ENCODE measurements at regions not wholly inside any gene's neighbourhood (a gene's known extent, or its start where the extent isn't known, plus 50 kb on each side); places are given as distances from the start of the nearest gene placed in this dataset.

- DNase-seq, result no peak
- TF ChIP-seq GATA1 (IDR thresholded peaks at IDR 0.05; ENCODE audit: low read depth, low read length), result no peak
- no peak for TF ChIP-seq POLR2A (IDR thresholded peaks at IDR 0.05; ENCODE audit: low read length)
Measured at GRCh38 chr18:78813156-78813555, 166.5 kb upstream of the SALL3 start.

GRCh38 chr18:78813936-78814710 lies 165.5 kb upstream of the SALL3 start:
- no peak for DNase-seq
- TF ChIP-seq POLR2A (IDR thresholded peaks at IDR 0.05; ENCODE audit: low read length), result no peak
- no peak for TF ChIP-seq GATA1 (IDR thresholded peaks at IDR 0.05; ENCODE audit: low read depth, low read length)

- TF ChIP-seq POLR2A (IDR thresholded peaks at IDR 0.05; ENCODE audit: low read length) (no peak), GATA1 (IDR thresholded peaks at IDR 0.05; ENCODE audit: low read depth, low read length) (no peak)
- DNase-seq, result no peak
Measured at GRCh38 chr18:78814766-78815165, 164.9 kb upstream of the SALL3 start.

- no peak for DNase-seq
- TF ChIP-seq POLR2A (IDR thresholded peaks at IDR 0.05; ENCODE audit: low read length) (no peak), GATA1 (IDR thresholded peaks at IDR 0.05; ENCODE audit: low read depth, low read length) (no peak)
Measured at GRCh38 chr18:78816114-78816513, 163.5 kb upstream of the SALL3 start.

DNA sequence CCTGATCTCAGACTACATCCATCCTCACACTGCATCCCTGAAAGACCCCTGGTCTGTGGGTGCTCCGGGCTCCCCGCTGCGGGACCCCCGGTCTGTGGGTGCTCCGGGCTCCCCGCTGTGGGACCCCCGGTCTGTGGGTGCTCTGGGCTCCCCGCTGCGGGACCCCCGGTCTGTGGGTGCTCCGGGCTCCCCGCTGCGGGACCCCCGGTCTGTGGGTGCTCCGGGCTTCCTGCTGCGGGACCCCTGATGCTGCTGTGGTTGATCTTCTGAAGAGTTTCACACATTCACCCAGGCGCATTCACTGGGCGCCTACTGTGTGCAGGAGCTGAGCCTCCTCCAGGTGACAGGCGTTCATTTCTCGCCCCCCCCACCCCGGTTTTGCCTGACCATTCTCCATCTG lies 162.7 kb upstream of the SALL3 start:
- no peak for TF ChIP-seq GATA1 (IDR thresholded peaks at IDR 0.05; ENCODE audit: low read depth, low read length)
- TF ChIP-seq POLR2A (IDR thresholded peaks at IDR 0.05; ENCODE audit: low read length), result no peak
- DNase-seq, result no peak

DNA sequence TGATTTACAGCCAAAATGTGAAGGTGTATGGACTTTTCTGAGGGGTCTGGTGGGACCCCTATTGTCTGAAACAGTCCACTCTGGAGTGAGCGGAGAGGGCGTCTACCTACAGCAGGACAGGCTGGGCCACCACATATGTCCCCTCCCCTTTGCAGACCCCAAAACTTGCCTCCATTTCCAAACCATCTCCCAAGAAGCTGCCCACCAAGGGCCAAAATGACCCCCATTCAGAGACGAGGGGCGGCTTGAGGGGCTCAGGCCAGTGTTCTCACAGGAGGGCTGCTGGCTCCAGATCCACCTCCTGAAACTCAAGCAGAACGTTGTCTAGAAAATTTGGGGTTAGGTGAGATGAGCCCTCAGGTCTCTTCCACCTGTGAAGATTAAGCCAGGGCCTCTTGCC lies 161.1 kb upstream of the SALL3 start:
- TF ChIP-seq GATA1 (IDR thresholded peaks at IDR 0.05; ENCODE audit: low read depth, low read length) (no peak), POLR2A (IDR thresholded peaks at IDR 0.05; ENCODE audit: low read length) (no peak)
- DNase-seq, result no peak

GRCh38 chr18:78818961-78819360 lies 160.7 kb upstream of the SALL3 start:
- DNase-seq, result no peak
- TF ChIP-seq POLR2A (IDR thresholded peaks at IDR 0.05; ENCODE audit: low read length) (no peak), GATA1 (IDR thresholded peaks at IDR 0.05; ENCODE audit: low read depth, low read length) (no peak)

- DNase-seq, result no peak
- no peak for TF ChIP-seq POLR2A (IDR thresholded peaks at IDR 0.05; ENCODE audit: low read length)
- TF ChIP-seq GATA1 (IDR thresholded peaks at IDR 0.05; ENCODE audit: low read depth, low read length), result no peak
Measured at GRCh38 chr18:78820161-78820834, 159.3 kb upstream of the SALL3 start.

DNA sequence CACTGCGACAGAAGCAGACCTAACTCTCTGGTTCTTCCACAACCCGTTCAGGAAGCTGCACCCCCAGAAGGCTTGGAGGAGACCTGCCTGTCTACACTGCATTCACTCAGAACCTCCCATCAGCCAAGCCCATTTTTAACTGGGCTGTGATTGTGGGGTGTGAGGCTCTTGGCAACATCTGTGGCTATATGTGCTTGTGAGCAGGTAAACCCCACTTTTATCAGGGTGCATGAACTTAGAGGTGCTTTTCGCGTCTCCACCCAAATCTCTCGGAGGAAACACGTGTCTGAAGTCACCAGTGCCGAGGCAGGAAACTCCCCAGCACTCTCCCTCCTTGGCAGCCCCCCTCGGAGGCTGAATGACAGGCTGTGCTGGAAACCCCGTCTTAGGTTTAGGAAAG lies 158.2 kb upstream of the SALL3 start:
- no peak for TF ChIP-seq GATA1 (IDR thresholded peaks at IDR 0.05; ENCODE audit: low read depth, low read length)
- no peak for TF ChIP-seq POLR2A (IDR thresholded peaks at IDR 0.05; ENCODE audit: low read length)
- no peak for DNase-seq

DNA sequence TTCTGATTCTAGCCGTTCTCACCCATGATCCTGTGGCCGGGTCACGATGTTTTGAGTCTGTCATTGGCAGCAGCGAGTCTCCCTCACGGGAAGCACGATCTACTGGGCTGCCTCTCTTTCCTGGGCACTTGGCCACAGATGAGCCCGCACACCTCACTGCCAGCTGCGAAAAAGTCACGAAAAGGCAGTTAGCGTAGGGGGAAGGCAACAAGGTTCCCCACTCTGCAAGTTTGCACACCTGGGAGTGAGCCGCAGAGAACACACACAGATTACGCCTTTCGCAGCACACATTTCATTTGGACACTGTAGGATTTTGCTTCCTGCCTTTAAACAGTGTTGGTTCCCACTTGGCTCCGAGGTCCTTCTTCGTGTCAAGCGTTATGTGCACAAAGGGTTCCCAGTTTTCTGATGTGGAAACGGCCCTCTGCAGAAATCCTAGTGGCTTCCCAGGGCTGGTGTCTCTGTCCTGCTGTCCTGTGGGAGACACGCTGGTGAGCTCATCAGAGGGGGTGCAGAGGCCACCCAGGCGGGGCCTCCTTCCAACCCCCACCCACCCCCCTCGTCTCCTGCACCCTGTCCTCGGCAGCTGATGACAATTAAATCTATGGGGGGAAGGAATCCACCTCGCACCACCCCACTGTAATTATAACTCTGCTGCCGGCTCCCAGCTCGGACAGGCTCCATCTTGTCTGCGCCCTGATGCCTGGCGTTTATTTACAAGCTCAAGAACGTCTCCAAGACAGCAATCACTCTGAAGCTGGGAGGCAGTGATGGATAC lies 157.3 kb upstream of the SALL3 start:
- no peak for TF ChIP-seq GATA1 (IDR thresholded peaks at IDR 0.05; ENCODE audit: low read depth, low read length)
- no peak for TF ChIP-seq POLR2A (IDR thresholded peaks at IDR 0.05; ENCODE audit: low read length)
- DNase-seq, result no peak

GRCh38 chr18:78822949-78823285 lies 156.7 kb upstream of the SALL3 start:
- TF ChIP-seq GATA1 (IDR thresholded peaks at IDR 0.05; ENCODE audit: low read depth, low read length) (no peak), POLR2A (IDR thresholded peaks at IDR 0.05; ENCODE audit: low read length) (no peak)
- DNase-seq, result no peak

DNA sequence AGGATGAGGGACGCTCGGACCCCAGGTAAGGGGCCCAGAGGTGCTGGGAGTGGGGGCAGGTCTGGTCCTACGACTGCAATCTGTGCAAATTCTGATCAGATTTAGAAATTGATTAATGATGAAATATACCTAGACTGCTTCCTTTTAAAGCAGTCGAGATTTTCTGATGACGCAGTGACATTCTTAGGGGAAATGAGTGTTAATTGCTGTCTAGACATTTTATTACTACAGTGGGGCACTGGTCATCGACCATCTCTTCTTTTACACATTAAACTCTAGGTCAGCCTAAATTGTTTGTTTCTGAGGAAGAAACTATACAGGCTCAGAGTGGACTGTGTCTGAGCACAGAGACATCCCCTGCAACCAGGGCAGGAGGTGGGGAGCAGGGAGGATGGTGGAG lies 154.4 kb upstream of the SALL3 start:
- TF ChIP-seq POLR2A (IDR thresholded peaks at IDR 0.05; ENCODE audit: low read length) (no peak), GATA1 (IDR thresholded peaks at IDR 0.05; ENCODE audit: low read depth, low read length) (no peak)
- no peak for DNase-seq

GRCh38 chr18:78826631-78827030 lies 153.0 kb upstream of the SALL3 start:
- no peak for DNase-seq
- no peak for TF ChIP-seq GATA1 (IDR thresholded peaks at IDR 0.05; ENCODE audit: low read depth, low read length)
- TF ChIP-seq POLR2A (IDR thresholded peaks at IDR 0.05; ENCODE audit: low read length), result no peak

DNA sequence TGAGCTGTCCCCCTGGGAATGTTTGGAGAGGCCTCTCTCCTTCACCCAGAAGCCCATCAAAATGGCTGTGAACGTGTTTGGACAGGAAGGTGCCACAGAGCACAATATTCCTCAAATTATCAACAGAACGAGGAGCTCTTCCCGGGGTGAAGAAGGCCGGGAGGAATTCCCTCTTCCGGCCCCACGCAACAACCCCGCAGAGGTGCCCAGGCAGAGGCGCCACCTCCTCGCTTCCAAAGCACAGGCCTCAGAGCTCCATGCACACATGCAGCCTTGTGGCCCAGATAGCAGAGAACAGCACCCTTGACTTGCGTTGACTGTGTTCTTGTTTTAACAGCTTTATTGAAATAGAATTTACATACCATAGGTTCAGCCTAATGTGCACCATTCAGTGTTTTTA lies 152.5 kb upstream of the SALL3 start:
- no peak for DNase-seq
- TF ChIP-seq GATA1 (IDR thresholded peaks at IDR 0.05; ENCODE audit: low read depth, low read length) (no peak), POLR2A (IDR thresholded peaks at IDR 0.05; ENCODE audit: low read length) (no peak)

All from erythroblast (primary cell).